HG02870 (cell line): ENCODE measurements at regions not wholly inside any gene's neighbourhood (a gene's known extent, or its start where the extent isn't known, plus 50 kb on each side); places are given as distances from the start of the nearest gene placed in this dataset.

Experiments used
- ATAC-seq: cut with Tn5 transposase; IDR thresholded peaks from one replicate; pipeline ENCODE4 v1.9.1; 2021; ENCODE audit warnings: mild to moderate bottlenecking, moderate library complexity; ENCODE audit not compliant: unreplicated experiment

DNA sequence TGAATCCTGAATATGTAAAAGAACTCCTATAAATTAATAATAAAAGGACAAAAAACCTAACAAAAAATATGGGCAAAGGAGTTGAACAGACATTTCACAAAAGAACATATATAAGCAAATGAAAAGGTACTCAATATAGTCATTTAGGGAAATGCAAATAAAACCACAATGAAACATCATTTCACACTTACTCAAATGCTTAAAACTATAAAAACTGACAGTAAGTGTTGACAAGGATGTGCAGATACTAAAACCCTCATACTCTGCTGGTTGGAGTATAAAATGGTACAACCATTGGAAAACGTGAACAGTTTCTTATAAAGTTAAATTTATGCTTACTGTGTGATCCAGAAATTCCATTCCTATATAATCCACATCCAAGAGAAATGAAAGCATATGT lies 247.1 kb downstream of the GXYLT1 start:
- no peak for ATAC-seq

- ATAC-seq: no peak
Measured at GRCh38 chr12:41893491-41893890, 251.2 kb downstream of the GXYLT1 start.

DNA sequence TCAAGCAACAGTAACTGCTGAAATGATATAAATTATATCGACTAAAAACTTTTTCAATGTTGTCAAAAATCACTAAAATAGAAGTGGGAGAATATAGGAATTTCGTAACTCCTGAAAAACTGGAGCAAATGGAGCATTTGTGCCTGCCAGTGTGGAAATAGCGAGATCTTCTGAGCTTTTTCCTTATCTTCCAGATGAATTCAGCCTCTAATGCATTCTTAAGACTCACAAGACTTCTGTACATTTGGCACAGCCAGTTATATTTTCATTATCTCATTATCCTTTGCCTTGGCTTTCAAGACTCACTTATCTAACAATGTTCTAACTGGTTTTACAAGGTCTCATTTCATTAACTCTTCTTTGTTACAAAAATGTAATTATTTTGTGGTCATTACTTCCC lies 252.4 kb downstream of the GXYLT1 start:
- no peak for ATAC-seq

- no peak for ATAC-seq
Measured at GRCh38 chr12:41891226-41891625, 253.4 kb downstream of the GXYLT1 start.

GRCh38 chr12:41888285-41888684 lies 256.4 kb downstream of the GXYLT1 start:
- no peak for ATAC-seq

DNA sequence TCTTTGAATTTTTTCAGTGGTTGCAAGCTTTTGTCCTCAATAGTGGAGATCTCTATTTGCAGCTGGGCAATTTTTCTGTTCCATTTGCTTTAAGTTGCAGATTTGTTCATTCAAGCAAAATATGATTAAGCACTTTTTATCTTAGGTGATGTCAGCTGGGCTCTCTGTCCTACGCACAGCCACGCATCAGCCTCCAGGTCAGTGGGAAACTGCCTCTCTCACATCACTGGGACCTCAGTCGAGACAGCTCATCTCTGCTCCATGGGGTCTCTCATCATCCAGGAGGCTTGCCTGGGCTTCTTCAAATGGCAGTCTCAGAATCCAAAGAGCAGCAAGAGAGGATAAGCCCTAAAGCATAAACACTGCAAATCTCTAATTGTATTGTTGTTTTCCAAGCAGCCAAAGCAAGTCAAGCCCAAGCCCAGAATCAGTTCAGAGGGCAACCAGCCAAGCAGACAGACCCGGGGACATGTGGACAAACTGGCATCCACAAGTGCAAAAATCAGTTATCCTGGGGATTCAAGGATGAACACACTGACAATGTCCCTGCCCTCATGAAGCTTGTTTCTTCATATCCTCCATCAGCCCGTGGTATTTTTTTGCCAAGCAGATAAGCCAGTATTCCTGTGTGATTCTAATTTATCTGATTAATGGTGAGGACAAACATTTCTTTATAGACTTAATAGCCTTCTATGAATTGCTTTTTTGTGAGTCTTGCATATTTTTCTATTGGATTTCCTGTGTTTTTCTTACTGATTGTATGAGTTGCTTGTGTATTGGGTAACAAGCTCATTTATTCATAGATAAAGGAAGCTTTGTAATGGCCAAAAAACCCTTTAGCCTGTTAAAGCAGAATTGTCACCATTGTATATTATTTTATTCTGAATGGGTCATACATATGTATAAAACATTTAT lies 262.5 kb downstream of the GXYLT1 start:
- no peak for ATAC-seq

GRCh38 chr12:41869432-41869831 lies 275.2 kb downstream of the GXYLT1 start:
- no peak for ATAC-seq

GRCh38 chr12:41866878-41867430 lies 277.7 kb downstream of the GXYLT1 start:
- ATAC-seq: no peak

- ATAC-seq: no peak
Measured at GRCh38 chr12:41856228-41856627, 288.4 kb downstream of the GXYLT1 start.

DNA sequence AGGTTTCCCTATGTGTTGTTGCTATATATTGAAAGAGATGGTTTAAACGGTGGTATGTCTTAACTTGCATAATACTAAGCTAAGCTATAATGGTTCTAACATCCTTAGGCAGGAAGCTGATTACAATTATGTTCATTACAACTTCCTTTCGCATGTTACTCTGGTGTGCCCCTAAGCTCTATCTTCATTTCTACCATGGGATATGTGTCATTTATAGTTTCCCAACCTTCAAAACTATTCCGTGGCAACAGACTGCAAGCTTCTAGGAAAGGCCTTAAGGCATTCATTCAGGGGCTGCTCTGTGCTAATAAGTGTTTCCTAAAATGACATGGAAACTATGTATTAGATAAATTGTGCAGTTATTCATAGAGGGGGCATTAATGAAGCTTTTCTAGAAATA lies 294.6 kb downstream of the GXYLT1 start:
- no peak for ATAC-seq

DNA sequence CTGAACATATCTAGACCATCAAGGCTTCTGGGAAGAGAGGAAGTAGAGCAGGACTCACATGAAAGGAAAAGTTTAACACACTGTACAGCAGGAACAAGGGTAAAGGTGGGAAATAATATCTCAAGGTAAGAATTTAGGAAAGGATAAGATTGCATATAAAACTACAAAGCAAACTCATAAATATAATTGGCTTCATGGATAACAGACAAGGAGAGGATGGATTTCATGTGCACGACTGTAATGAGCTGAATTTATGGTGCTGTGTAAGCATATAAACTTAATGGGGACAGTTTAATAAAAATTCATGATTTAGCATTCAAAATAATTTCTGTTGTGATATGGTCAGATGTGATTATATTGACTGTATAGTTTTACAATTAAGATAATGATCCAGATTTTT lies 298.0 kb downstream of the GXYLT1 start:
- no peak for ATAC-seq

DNA sequence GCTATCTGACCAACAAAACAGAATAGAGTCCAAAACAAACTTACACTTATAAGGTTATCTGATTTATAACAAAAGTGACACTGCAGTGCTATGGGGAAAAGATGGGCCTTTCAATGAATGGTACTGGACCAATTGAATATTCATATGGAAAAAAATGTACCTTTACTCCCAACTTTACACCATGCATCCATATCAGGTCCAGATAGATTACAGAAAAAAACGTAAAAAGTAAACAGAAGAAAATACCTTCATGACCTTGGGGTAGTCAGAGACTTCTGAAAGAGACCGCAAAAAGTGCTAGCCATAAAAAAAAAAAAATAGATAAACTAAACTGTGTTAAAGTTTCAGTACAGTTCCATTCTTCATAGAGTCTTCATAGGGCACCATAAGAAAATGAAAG lies 308.3 kb downstream of the GXYLT1 start:
- ATAC-seq: no peak

- no peak for ATAC-seq
Measured at GRCh38 chr12:41835556-41835955, 309.1 kb downstream of the GXYLT1 start.

- no peak for ATAC-seq
Measured at GRCh38 chr12:41819948-41820347, 324.7 kb downstream of the GXYLT1 start.

- no peak for ATAC-seq
Measured at GRCh38 chr12:41804026-41804425, 340.6 kb downstream of the GXYLT1 start.

GRCh38 chr12:41802803-41803202 lies 341.9 kb downstream of the GXYLT1 start:
- ATAC-seq: no peak

DNA sequence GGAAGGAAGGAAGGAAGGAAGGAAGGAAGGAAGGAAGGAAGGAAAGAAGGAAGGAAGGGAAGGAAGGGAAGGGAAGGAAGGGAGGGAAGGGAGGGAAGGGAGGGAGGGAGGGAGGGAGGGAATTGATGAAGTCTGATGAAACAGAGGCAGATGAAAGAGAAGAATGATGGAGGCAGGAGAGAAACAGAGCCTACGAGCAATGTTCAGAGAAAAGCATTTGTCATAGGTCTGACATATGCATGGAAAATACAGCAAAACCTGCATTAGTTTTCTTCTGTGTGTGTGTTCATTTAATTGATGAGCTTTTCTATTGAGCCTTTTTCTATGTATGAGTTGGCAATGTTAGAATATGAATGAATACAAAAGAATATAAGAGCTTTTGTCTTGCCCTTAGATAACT lies 343.4 kb downstream of the GXYLT1 start:
- no peak for ATAC-seq

DNA sequence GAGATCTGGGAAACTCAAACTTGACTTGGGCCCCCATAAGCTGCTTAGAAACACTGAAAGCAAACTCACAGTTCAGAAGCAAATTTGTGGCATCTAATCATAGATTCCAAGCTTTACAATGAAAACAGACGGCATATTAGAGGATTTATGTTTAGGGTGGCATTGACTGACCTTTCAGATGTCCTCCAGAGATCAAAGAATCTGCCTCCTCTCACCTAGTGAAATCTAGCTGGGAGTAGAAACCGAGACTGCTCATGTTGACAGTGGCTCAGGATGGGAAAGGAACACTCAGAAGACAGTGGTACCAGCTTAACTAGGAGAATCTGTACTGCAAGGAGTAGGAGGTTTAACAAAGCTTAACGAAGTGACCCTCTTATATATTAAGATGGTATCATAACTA lies 345.0 kb downstream of the GXYLT1 start:
- ATAC-seq: no peak

DNA sequence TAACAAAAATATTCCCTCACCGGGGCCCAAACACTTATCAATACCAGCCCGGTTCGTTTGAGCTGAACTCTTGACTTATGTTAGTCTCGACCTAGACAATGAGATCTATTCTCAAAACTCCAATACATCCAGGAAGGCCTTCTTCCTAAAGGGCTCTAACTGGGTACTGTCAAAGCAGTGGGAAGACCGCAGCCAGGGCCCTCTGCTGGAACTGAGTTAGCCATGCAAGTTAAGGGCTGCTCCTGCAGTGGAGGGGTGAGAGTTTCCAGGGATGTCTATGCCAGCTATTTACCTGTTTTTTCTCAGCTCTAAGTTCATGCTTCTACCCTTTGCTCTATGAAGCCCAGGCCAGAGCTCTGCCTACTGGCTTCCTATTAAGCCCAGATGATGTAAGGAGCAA lies 348.8 kb downstream of the GXYLT1 start:
- no peak for ATAC-seq

DNA sequence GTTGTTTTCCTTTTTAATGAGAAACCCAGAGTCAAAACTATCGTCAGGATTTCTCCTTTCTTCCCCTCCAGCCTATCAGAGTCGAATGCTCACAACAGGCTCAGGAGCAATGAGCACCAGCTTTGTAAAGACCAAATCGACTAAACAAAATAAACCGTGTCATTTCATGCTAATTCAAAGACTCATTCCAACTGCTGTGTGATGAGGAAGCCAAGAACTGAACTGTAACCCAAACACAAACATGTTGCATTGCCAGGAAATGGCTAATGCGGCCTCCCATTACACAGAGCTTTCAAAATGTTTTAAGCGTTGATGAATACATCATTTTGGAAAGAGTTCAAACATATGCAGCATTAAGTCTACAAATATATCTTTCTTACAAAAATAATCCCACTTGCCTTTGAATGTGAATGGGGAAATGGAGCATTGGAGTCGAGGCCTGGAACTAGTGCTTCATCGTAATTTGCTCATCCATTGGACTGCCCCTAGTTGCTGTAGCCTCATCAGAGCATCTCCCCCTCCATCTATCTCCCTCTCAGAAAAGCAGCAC lies 349.5 kb downstream of the GXYLT1 start:
- no peak for ATAC-seq

GRCh38 chr12:41794336-41794735 lies 350.3 kb downstream of the GXYLT1 start:
- ATAC-seq: no peak

GRCh38 chr12:41784957-41785356 lies 359.7 kb downstream of the GXYLT1 start:
- no peak for ATAC-seq
